Left lung (tissue), 4 donors: ENCODE measurements at regions not wholly inside any gene's neighbourhood (a gene's known extent, or its start where the extent isn't known, plus 50 kb on each side); places are given as distances from the start of the nearest gene placed in this dataset.
"Not testable (repeated sequence)": the region's sequence is repeated elsewhere in the genome, so short reads cannot be mapped to it uniquely, and the experiment has no call there.

Source experiments
- ATAC-seq: fragments of 200-7000 bp; cut with Tn5 transposase; one replicate; pipeline ENCODE4 v1.9.1; 2020; ENCODE audit warnings: moderate library complexity
- DNase-seq, 4 donors: peaks; one replicate each; pipeline ENCODE4 v3.0.0-alpha.2; 2013 to 2020
- H3K27ac ChIP-seq, 2 donors: fragments of 200-600 bp; sonication (generic) in 1 of 2; one replicate each; pipeline versions ENCODE4 v1.5.0 to v1.8.0; 2020 to 2021
- H3K27me3 ChIP-seq, 2 donors: fragments of 200-600 bp; sonication (generic) in 1 of 2; one replicate each; pipeline versions ENCODE4 v1.5.0 to v1.8.0; 2020 to 2021
- H3K36me3 ChIP-seq, 2 donors: fragments of 200-600 bp; sonication (generic) in 1 of 2; one replicate each; pipeline versions ENCODE4 v1.5.0 to v1.8.0; 2020 to 2021
- H3K4me1 ChIP-seq, 2 donors: fragments of 200-600 bp; one replicate each; pipeline ENCODE4 v1.8.0; 2021
- H3K4me3 ChIP-seq, 2 donors: fragments of 200-600 bp; sonication (generic) in 1 of 2; one replicate each; pipeline versions ENCODE4 v1.5.0 to v1.8.0; 2020 to 2021; ENCODE audit warnings: mild to moderate bottlenecking in 1 of 2
- H3K9me3 ChIP-seq, 2 donors: fragments of 200-600 bp; sonication (generic) in 1 of 2; one replicate each; pipeline versions ENCODE4 v1.5.0 to v1.8.0; 2020 to 2021
- CTCF ChIP-seq, 2 donors: fragments of 200-600 bp; sonication (generic) in 1 of 2; IDR thresholded peaks; one replicate each; pipeline versions ENCODE4 v1.5.0 to v1.8.0; 2021; ENCODE audit warnings: antibody characterized with exemption in 2 of 2
- intact Hi-C, 2 donors: fragments of 100-400 bp; cut with DNase I; formaldehyde crosslinking; loops; one replicate each; pipeline versions ENCODE4 v1.11.2 to v1.14.2; 2022
- donor health status: DM: no; HTN: yes; CAD: no.
- donor health status: DM: no; HTN: no; CAD: no.

DNA sequence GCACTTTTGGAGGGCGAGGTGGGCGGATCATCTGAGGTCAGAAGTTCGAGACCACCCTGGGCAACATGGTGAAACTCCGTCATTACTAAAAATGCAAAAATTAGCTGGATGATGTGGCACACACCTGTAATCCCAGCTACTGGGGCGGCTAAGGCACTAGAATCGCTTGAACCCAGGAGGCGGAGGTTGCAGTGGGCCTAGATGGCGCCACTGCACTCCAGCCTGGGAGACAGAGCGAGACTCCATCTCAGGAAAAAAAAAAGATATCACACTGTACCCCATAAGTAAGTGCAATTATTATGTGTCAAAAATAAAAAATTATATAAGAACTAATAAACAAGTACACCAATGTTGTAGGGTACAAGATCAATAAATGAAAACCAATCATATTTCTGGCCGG, 200.0 kb downstream of the CDRT15L2 start:
- intact Hi-C loops: no loop called here
- H3K36me3 ChIP-seq: no peaks in the 10 kb centered on the region
- no peak for TF ChIP-seq CTCF (IDR thresholded peaks at IDR 0.05)
- DNase-seq (no peak), ATAC-seq (no peak)
- H3K9me3 ChIP-seq: no peaks in the 10 kb centered on the region
- no peaks in the 10 kb centered on the region for H3K4me1 ChIP-seq
- H3K27me3 ChIP-seq: peaks cover 8 to 30% of the 10 kb centered on the region in 2 donors
- no peak overlapping the region for H3K27ac ChIP-seq
- H3K4me3 ChIP-seq: no peak overlapping the region

DNA sequence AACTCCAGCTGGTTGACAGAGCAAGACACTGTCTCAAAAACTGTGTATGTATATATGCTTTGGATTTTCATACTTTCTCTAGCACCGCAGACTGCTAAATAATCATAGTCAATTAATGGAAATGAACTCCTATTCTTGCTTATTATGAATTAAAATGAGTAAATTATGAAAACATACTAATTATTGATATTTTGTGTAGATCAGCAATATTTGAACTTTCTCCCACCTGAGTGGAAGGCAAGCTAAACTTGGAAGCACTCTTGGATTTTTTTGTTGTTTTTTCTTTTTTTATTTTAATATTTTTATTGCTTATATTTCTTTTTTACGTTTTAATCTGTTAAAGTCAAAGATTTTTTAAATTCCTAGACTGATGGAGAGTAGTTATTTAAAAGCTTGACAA, 201.7 kb downstream of the CDRT15L2 start:
- no peak for ATAC-seq
- no peak for DNase-seq
- intact Hi-C loops: no loop called here
- H3K36me3 ChIP-seq: no peaks in the 10 kb centered on the region
- no peak overlapping the region for H3K4me3 ChIP-seq
- no peak for TF ChIP-seq CTCF (IDR thresholded peaks at IDR 0.05)
- H3K9me3 ChIP-seq: no peaks in the 10 kb centered on the region
- H3K27me3 ChIP-seq: peaks cover 21 to 47% of the 10 kb centered on the region in 2 donors
- no peaks in the 10 kb centered on the region for H3K4me1 ChIP-seq
- no peak overlapping the region for H3K27ac ChIP-seq

- H3K36me3 ChIP-seq, DNase-seq, ATAC-seq, H3K27ac ChIP-seq, H3K4me3 ChIP-seq, H3K9me3 ChIP-seq, intact Hi-C loops, H3K4me1 ChIP-seq: not testable (repeated sequence)
- peaks cover 21 to 47% of the 10 kb centered on the region in 2 donors for H3K27me3 ChIP-seq
Observed at GRCh38 chr17:20781869-20782268, 202.3 kb downstream of the CDRT15L2 start.

DNA sequence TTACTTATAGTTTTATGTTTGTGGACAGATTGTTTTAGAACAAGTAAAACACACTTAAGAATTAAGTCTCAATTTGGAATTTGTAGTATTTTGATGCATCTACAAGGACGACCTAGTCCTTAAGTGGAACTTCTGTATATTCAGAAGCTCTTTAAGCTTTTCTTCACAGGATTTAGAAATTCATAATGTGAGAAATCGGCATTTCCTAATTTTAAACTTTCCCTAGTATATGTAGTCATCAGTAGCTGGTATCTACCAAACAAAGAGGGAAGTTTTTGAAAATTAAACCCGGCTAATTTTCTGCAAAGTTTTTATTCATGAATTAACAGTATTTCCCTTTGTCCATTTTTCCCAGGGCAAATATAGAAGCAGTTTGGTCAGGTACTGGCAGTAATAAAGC, 203.6 kb downstream of the CDRT15L2 start:
- Histone ChIP-seq H3K9me3 (no peaks in the 10 kb centered on the region), H3K4me1 (no peaks in the 10 kb centered on the region), H3K4me3 (no peak overlapping the region), H3K36me3 (no peaks in the 10 kb centered on the region), H3K27me3 (peaks cover 21 to 47% of the 10 kb centered on the region in 2 donors), H3K27ac (no peak overlapping the region)
- no peak for DNase-seq
- no peak for TF ChIP-seq CTCF (IDR thresholded peaks at IDR 0.05)
- intact Hi-C loops: no loop called here
- no peak for ATAC-seq

- H3K27ac ChIP-seq: no peak overlapping the region
- H3K4me1 ChIP-seq: no peaks in the 10 kb centered on the region
- intact Hi-C loops: no loop called here
- TF ChIP-seq CTCF (IDR thresholded peaks at IDR 0.05): no peak
- no peaks in the 10 kb centered on the region for H3K36me3 ChIP-seq
- ATAC-seq: peak; percentile 59
- peaks cover 21 to 42% of the 10 kb centered on the region in 2 donors for H3K27me3 ChIP-seq
- H3K4me3 ChIP-seq: no peak overlapping the region
- DNase-seq: no peak
- H3K9me3 ChIP-seq: no peaks in the 10 kb centered on the region
Observed at GRCh38 chr17:20784100-20784665, 204.7 kb downstream of the CDRT15L2 start.

- intact Hi-C loops: no loop called here
Observed at GRCh38 chr17:20787281-20787680, 207.8 kb downstream of the CDRT15L2 start.

More at GRCh38 chr17:20787281-20787680, 207.8 kb downstream of the CDRT15L2 start:
- Histone ChIP-seq H3K36me3 (no peaks in the 10 kb centered on the region), H3K4me3 (no peak overlapping the region), H3K9me3 (no peaks in the 10 kb centered on the region), H3K4me1 (no peaks in the 10 kb centered on the region), H3K27me3 (peaks cover 21 to 38% of the 10 kb centered on the region in 2 donors), H3K27ac (no peak overlapping the region)
- no peak for DNase-seq
- no peak for ATAC-seq
- no peak for TF ChIP-seq CTCF (IDR thresholded peaks at IDR 0.05)
